Ovary (tissue), 3 donors: ENCODE measurements at regions not wholly inside any gene's neighbourhood (a gene's known extent, or its start where the extent isn't known, plus 50 kb on each side); places are given as distances from the start of the nearest gene placed in this dataset.

ENCODE experiments used
- POLR2A ChIP-seq: fragments of 450-650 bp; IDR thresholded peaks from one replicate; pipeline ENCODE4 v1.6.1; 2017; ENCODE audit warnings: antibody characterized with exemption, mild to moderate bottlenecking, moderate library complexity
- TF ChIP-seq, protein P1 (sequence below), 3 donors: fragments of 450-650 bp in 2 of 3; fragments of 200-600 bp in 1 of 3; IDR thresholded peaks; one replicate each; pipeline versions ENCODE4 v1.5.1 to v1.8.0; 2016 to 2022; ENCODE audit warnings: antibody characterized with exemption in 3 of 3, mild to moderate bottlenecking in 1 of 3
- donor health status: DM: no; HTN: no; CAD: no.

DNA sequence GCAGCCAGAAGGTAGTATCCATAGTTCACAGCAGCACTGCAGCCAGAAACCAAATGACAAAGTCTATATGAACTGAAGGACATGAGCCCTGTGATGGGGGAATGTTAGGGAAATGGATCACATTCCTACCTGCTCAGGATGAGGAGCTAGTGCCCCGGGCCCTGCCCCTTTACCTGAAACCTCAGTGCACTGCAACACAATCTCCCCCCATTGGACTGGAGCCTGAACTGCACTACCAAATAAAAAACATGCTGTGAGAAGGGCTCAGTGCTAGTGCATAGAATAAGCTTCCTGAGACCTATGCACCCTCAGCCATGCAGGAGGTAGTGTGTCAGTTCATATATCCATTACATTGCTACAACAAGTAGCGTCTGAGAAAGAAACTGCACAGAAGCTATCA lies 477.8 kb downstream of the HACE1 start:
- TF ChIP-seq, protein P1, sequence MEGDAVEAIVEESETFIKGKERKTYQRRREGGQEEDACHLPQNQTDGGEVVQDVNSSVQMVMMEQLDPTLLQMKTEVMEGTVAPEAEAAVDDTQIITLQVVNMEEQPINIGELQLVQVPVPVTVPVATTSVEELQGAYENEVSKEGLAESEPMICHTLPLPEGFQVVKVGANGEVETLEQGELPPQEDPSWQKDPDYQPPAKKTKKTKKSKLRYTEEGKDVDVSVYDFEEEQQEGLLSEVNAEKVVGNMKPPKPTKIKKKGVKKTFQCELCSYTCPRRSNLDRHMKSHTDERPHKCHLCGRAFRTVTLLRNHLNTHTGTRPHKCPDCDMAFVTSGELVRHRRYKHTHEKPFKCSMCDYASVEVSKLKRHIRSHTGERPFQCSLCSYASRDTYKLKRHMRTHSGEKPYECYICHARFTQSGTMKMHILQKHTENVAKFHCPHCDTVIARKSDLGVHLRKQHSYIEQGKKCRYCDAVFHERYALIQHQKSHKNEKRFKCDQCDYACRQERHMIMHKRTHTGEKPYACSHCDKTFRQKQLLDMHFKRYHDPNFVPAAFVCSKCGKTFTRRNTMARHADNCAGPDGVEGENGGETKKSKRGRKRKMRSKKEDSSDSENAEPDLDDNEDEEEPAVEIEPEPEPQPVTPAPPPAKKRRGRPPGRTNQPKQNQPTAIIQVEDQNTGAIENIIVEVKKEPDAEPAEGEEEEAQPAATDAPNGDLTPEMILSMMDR (IDR thresholded peaks at IDR 0.05): no peak
- no peak for TF ChIP-seq POLR2A
